Nephron progenitor cell (in vitro differentiated cells): ENCODE measurements at regions not wholly inside any gene's neighbourhood (a gene's known extent, or its start where the extent isn't known, plus 50 kb on each side); places are given as distances from the start of the nearest gene placed in this dataset.

Experiments used
- DNase-seq: peaks from one replicate; pipeline ENCODE4 v3.0.0; 2021
- H3K27ac Mint-ChIP-seq: 2 replicates; pipeline ENCODE4 v1.8.0; 2021; ENCODE audit warnings: mild to moderate bottlenecking, moderate library complexity, mixed read lengths
- H3K27me3 Mint-ChIP-seq: 2 replicates; pipeline ENCODE4 v1.8.0; 2021; ENCODE audit warnings: mild to moderate bottlenecking, low read depth, mixed read lengths; ENCODE audit not compliant: poor library complexity
- H3K36me3 Mint-ChIP-seq: 2 replicates; pipeline ENCODE4 v1.8.0; 2021; ENCODE audit warnings: low read depth, mixed read lengths
- H3K4me1 Mint-ChIP-seq: 2 replicates; pipeline ENCODE4 v1.8.0; 2021; ENCODE audit warnings: mixed read lengths
- H3K4me3 Mint-ChIP-seq: 2 replicates; pipeline ENCODE4 v1.8.0; 2021; ENCODE audit warnings: mild to moderate bottlenecking, moderate library complexity, mixed read lengths
- H3K9me3 Mint-ChIP-seq: 2 replicates; pipeline ENCODE4 v1.8.0; 2021; ENCODE audit warnings: mild to moderate bottlenecking, moderate library complexity, mixed read lengths
- TF ChIP-seq, protein P1 (sequence below): fragments of 200-600 bp; sonication (generic); IDR thresholded peaks from 2 replicates; pipeline ENCODE4 v1.5.0; 2021; ENCODE audit warnings: antibody characterized with exemption

DNA sequence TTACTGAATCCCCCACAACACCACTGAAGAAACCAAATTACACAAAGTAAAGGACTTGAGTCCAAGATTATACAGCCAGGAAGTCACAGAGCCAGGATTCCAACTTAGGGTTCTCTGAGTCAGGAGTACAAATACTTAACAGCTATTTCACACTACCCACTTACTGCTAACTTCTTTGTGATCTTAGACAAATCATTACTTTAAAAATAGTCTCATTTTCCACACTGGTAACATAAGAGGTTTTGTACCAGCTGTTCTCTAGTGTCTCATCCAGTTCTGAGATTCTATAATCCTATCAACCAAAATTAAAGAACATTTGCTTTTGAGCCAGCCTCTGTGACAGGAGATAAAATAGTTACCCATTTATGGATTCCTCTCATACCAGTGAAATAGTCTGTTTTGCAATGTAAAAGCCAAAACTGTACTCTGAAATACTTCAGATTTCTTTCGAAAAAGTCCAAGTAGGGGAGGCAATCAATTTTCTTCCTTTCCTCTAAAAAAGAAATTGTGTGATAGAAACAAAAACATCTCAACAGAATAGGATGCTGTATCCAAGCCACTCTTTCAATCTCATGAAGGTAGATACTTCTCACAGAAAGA, 157.6 kb downstream of the LRATD1 start:
- H3K4me1 Mint-ChIP-seq = no peaks in the 10 kb centered on the region
- TF ChIP-seq, protein P1, sequence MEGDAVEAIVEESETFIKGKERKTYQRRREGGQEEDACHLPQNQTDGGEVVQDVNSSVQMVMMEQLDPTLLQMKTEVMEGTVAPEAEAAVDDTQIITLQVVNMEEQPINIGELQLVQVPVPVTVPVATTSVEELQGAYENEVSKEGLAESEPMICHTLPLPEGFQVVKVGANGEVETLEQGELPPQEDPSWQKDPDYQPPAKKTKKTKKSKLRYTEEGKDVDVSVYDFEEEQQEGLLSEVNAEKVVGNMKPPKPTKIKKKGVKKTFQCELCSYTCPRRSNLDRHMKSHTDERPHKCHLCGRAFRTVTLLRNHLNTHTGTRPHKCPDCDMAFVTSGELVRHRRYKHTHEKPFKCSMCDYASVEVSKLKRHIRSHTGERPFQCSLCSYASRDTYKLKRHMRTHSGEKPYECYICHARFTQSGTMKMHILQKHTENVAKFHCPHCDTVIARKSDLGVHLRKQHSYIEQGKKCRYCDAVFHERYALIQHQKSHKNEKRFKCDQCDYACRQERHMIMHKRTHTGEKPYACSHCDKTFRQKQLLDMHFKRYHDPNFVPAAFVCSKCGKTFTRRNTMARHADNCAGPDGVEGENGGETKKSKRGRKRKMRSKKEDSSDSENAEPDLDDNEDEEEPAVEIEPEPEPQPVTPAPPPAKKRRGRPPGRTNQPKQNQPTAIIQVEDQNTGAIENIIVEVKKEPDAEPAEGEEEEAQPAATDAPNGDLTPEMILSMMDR = no peak
- no peak overlapping the region for H3K4me3 Mint-ChIP-seq
- peaks cover 4% of the 10 kb centered on the region for H3K36me3 Mint-ChIP-seq
- DNase-seq = no peak
- no peak overlapping the region for H3K27ac Mint-ChIP-seq
- H3K27me3 Mint-ChIP-seq = no peaks in the 10 kb centered on the region
- peaks cover 36% of the 10 kb centered on the region for H3K9me3 Mint-ChIP-seq

DNA sequence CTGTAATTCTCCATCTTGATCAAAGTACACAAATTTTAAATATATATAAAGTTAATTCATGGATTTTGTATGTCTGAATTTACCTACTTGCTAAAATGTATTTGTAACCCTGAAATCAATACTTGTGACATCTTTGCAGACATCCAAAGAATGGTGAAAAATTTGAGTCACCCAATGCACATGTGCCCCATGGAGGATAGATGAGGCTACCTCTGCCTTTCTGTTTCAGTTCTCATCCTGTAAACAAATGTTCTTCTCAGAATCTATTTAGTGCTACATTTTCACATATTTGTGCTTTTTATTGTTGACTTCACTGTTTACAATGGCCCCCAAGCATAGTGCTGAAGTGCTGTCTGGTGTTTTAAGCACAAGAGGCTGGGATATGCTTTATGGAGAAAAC, 171.5 kb downstream of the LRATD1 start:
- no peaks in the 10 kb centered on the region for H3K27me3 Mint-ChIP-seq
- peaks cover 30% of the 10 kb centered on the region for H3K9me3 Mint-ChIP-seq
- no peak for DNase-seq
- TF ChIP-seq, protein P1 = no peak
- H3K4me3 Mint-ChIP-seq = no peak overlapping the region
- H3K36me3 Mint-ChIP-seq = peaks cover 8% of the 10 kb centered on the region
- no peaks in the 10 kb centered on the region for H3K4me1 Mint-ChIP-seq
- H3K27ac Mint-ChIP-seq = no peak overlapping the region

DNA sequence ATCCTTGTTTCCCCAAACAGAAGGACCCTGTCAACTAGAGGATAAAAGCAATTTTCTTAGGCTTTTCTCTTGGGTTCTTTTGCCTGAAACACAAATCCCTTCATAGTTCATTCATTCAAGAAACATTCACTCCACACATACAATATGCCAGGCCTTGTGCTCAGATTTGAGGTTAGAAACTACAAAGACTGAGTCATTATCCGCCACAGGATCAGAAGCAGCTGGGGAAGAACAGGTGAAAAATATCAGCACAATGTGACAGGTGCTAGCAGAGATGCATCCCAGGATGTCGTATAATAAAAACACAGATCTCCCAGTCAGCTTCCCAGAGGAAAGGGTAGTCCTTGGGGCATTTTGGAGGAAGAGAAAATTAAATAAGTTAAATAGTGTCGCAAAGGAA, 172.4 kb downstream of the LRATD1 start:
- Mint-ChIP-seq H3K4me3 (no peak overlapping the region), H3K4me1 (no peaks in the 10 kb centered on the region), H3K36me3 (peaks cover 8% of the 10 kb centered on the region), H3K9me3 (peaks cover 35% of the 10 kb centered on the region), H3K27ac (no peak overlapping the region), H3K27me3 (no peaks in the 10 kb centered on the region)
- DNase-seq = no peak
- TF ChIP-seq, protein P1 = no peak

DNA sequence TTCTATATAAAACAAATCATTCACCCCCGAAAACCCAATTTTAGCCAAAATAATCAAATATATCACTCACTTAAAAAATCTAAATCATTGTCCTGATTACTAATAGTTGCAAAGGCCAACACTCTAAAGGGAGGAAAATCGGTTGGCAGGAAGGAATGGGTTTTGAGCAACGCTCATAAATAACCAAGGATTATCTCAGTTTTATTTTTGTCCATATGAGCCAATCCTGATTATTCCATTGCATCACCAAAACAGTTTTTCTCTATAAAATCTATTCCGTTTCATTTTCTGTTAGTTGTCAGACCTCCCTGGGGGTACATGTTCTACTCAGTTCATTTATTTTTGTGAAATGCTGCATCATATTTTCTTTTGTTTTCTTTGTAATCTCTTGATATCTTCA, 174.1 kb downstream of the LRATD1 start:
- H3K27me3 Mint-ChIP-seq = peaks cover under 1% of the 10 kb centered on the region
- no peak overlapping the region for H3K4me3 Mint-ChIP-seq

DNA sequence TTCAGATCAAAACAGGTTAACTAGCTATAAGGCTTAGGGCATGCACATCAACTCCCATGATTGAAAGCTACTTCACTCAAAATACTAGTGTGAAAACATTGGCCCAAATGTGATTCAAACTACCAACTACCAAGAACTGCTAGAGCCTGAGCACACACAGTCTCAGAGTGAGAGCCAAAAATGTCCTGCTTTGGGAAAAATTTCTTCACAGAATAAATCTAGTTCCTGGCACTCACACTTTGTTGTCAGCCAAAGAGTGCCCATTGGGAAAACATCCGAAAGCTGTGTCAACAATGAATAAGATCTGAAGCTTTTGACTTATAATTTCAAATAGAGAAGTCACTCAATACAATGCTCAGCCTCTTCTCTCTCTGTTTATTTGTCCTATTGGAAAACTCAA, 182.7 kb downstream of the LRATD1 start:
- Mint-ChIP-seq H3K9me3 (peaks cover 11% of the 10 kb centered on the region), H3K4me1 (no peaks in the 10 kb centered on the region), H3K36me3 (no peaks in the 10 kb centered on the region), H3K27me3 (peaks cover 9% of the 10 kb centered on the region), H3K27ac (no peak overlapping the region), H3K4me3 (no peak overlapping the region)
- TF ChIP-seq, protein P1 = no peak
- DNase-seq = no peak

More for the DNA sequence above, 174.1 kb downstream of the LRATD1 start:
- H3K9me3 Mint-ChIP-seq = peaks cover 25% of the 10 kb centered on the region
- DNase-seq = no peak
- no peak overlapping the region for H3K27ac Mint-ChIP-seq
- TF ChIP-seq, protein P1 = no peak
- no peaks in the 10 kb centered on the region for H3K4me1 Mint-ChIP-seq
- no peaks in the 10 kb centered on the region for H3K36me3 Mint-ChIP-seq
